ENCODE measurements at regions not wholly inside any gene's neighbourhood (a gene's known extent, or its start where the extent isn't known, plus 50 kb on each side); places are given as distances from the start of the nearest gene placed in this dataset.

GRCh38 chr1:101312147-101312546 lies 75.3 kb downstream of the S1PR1 start:
- TF ChIP-seq CTCF (IDR thresholded peaks at IDR 0.05; ENCODE audit: low read depth, low read length, poor library complexity, severe bottlenecking): no peak
- TF ChIP-seq EZH2phosphoT487 (IDR thresholded peaks at IDR 0.05; ENCODE audit: borderline replicate concordance, low read length): no peak
- Histone ChIP-seq H3K36me3 (ENCODE audit: control insufficient read depth, low read length) (no peaks in the 10 kb centered on the region), H3K27me3 (ENCODE audit: control insufficient read depth, low read length) (peaks cover 29% of the 10 kb centered on the region), H4K20me1 (ENCODE audit: control insufficient read depth, insufficient read depth, low read depth, low read length) (no peaks in the 10 kb centered on the region), H3K9me3 (ENCODE audit: control insufficient read depth, insufficient read depth, low read length) (no peaks in the 10 kb centered on the region), H3K4me2 (ENCODE audit: low read length) (no peak overlapping the region), H3K4me3 (ENCODE audit: low read length) (no peak overlapping the region), H3K4me1 (ENCODE audit: control insufficient read depth, low read length) (peaks cover 24% of the 10 kb centered on the region), H3K27ac (ENCODE audit: low read depth, low read length) (no peak overlapping the region), H3F3A (ENCODE audit: control insufficient read depth, insufficient read depth) (no peaks in the 10 kb centered on the region), H3K9me2 (replicated peaks; ENCODE audit: control insufficient read depth, low read length) (no peaks in the 10 kb centered on the region), H3K79me2 (ENCODE audit: control insufficient read depth, low read length) (no peaks in the 10 kb centered on the region)

DNA sequence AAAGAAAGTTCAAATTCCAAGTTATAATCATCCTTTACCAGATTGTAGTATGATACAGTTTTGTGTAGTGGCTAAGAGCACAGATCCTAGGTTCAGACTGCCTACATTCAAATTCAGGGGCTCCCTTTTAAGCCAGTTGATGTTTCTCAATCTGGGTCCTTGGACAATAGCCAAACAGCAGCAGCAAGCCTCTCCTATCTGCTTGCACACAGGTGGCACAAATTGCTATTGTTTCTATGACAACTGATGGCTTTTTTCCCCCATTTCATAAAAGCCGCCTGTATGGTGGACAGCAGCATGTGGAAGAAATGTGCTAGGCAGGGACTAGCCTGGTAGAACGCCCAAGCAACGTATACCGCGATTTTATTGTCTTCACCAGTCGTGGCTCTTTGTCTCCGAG lies 76.5 kb downstream of the S1PR1 start:
- no peak overlapping the region for H3K27ac ChIP-seq (ENCODE audit: low read depth, low read length)
- H3K9me2 ChIP-seq (replicated peaks; ENCODE audit: control insufficient read depth, low read length): no peaks in the 10 kb centered on the region

GRCh38 chr1:101314244-101314643 lies 77.4 kb downstream of the S1PR1 start:
- peaks cover 14% of the 10 kb centered on the region for H3K4me1 ChIP-seq (ENCODE audit: control insufficient read depth, low read length)

More for the DNA sequence above, 76.5 kb downstream of the S1PR1 start:
- no peaks in the 10 kb centered on the region for H4K20me1 ChIP-seq (ENCODE audit: control insufficient read depth, insufficient read depth, low read depth, low read length)
- no peaks in the 10 kb centered on the region for H3K9me3 ChIP-seq (ENCODE audit: control insufficient read depth, insufficient read depth, low read length)
- H3F3A ChIP-seq (ENCODE audit: control insufficient read depth, insufficient read depth): no peaks in the 10 kb centered on the region
- TF ChIP-seq CTCF (IDR thresholded peaks at IDR 0.05; ENCODE audit: low read depth, low read length, poor library complexity, severe bottlenecking) (no peak), EZH2phosphoT487 (IDR thresholded peaks at IDR 0.05; ENCODE audit: borderline replicate concordance, low read length) (no peak)
- no peaks in the 10 kb centered on the region for H3K36me3 ChIP-seq (ENCODE audit: control insufficient read depth, low read length)
- H3K4me1 ChIP-seq (ENCODE audit: control insufficient read depth, low read length): peaks cover 22% of the 10 kb centered on the region
- peaks cover 29% of the 10 kb centered on the region for H3K27me3 ChIP-seq (ENCODE audit: control insufficient read depth, low read length)
- no peaks in the 10 kb centered on the region for H3K79me2 ChIP-seq (ENCODE audit: control insufficient read depth, low read length)
- H3K4me2 ChIP-seq (ENCODE audit: low read length): no peak overlapping the region
- H3K4me3 ChIP-seq (ENCODE audit: low read length): no peak overlapping the region

More at GRCh38 chr1:101314244-101314643, 77.4 kb downstream of the S1PR1 start:
- TF ChIP-seq CTCF (IDR thresholded peaks at IDR 0.05; ENCODE audit: low read depth, low read length, poor library complexity, severe bottlenecking): no peak
- TF ChIP-seq EZH2phosphoT487 (IDR thresholded peaks at IDR 0.05; ENCODE audit: borderline replicate concordance, low read length): no peak
- Histone ChIP-seq H3F3A (ENCODE audit: control insufficient read depth, insufficient read depth) (no peaks in the 10 kb centered on the region), H3K9me2 (replicated peaks; ENCODE audit: control insufficient read depth, low read length) (no peaks in the 10 kb centered on the region), H4K20me1 (ENCODE audit: control insufficient read depth, insufficient read depth, low read depth, low read length) (no peaks in the 10 kb centered on the region), H3K79me2 (ENCODE audit: control insufficient read depth, low read length) (no peaks in the 10 kb centered on the region), H3K4me3 (ENCODE audit: low read length) (no peak overlapping the region), H3K27ac (ENCODE audit: low read depth, low read length) (no peak overlapping the region), H3K36me3 (ENCODE audit: control insufficient read depth, low read length) (no peaks in the 10 kb centered on the region), H3K27me3 (ENCODE audit: control insufficient read depth, low read length) (peaks cover 29% of the 10 kb centered on the region), H3K9me3 (ENCODE audit: control insufficient read depth, insufficient read depth, low read length) (no peaks in the 10 kb centered on the region), H3K4me2 (ENCODE audit: low read length) (no peak overlapping the region)

All from DOHH2 (cell line).